Astrocyte of the cerebellum (primary cell): ENCODE measurements at regions not wholly inside any gene's neighbourhood (a gene's known extent, or its start where the extent isn't known, plus 50 kb on each side); places are given as distances from the start of the nearest gene placed in this dataset.

Experiments
- DNase-seq: peaks from one replicate; pipeline ENCODE4 v3.0.0-alpha.2; 2011; ENCODE audit warnings: low read depth
- H3K4me3 ChIP-seq: 2 replicates; pipeline ENCODE4 v1.5.1; 2011; ENCODE audit warnings: mild to moderate bottlenecking, low read depth, low read length, moderate library complexity
- in situ Hi-C: cut with HindIII; loops from 2 replicates; pipeline ENCODE4 v1.10.0; 2017; ENCODE audit warnings: low sequenced_read_pairs
- TF ChIP-seq, protein P1 (sequence below): IDR thresholded peaks from 2 replicates; pipeline ENCODE4 v1.5.1; 2012; ENCODE audit warnings: low read length, low read depth, moderate library complexity, mild to moderate bottlenecking; ENCODE audit errors: missing control alignments

DNA sequence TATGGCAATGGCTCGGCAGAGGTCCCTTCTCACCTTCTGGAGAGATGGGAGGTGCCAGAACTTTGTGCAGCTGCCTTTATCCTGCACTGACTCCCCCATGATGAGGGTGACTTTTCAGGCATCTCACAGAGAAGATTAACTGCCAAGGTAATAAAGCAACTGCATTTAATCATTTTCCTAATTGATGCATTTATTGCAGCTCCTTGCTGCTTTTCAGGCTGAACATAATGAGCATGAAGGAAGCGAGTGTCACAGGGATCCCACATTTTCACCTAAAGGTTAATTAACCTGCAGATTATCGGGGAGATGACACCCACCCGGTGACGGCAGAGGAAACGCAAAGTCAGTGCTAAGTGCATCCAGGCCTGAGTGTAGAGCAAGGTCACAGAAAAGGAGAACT lies 154.3 kb downstream of the ICE1 start:
- no peak for DNase-seq
- in situ Hi-C loops, result no loop called here
- TF ChIP-seq, protein P1, sequence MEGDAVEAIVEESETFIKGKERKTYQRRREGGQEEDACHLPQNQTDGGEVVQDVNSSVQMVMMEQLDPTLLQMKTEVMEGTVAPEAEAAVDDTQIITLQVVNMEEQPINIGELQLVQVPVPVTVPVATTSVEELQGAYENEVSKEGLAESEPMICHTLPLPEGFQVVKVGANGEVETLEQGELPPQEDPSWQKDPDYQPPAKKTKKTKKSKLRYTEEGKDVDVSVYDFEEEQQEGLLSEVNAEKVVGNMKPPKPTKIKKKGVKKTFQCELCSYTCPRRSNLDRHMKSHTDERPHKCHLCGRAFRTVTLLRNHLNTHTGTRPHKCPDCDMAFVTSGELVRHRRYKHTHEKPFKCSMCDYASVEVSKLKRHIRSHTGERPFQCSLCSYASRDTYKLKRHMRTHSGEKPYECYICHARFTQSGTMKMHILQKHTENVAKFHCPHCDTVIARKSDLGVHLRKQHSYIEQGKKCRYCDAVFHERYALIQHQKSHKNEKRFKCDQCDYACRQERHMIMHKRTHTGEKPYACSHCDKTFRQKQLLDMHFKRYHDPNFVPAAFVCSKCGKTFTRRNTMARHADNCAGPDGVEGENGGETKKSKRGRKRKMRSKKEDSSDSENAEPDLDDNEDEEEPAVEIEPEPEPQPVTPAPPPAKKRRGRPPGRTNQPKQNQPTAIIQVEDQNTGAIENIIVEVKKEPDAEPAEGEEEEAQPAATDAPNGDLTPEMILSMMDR, result no peak
- H3K4me3 ChIP-seq, result no peak overlapping the region

DNA sequence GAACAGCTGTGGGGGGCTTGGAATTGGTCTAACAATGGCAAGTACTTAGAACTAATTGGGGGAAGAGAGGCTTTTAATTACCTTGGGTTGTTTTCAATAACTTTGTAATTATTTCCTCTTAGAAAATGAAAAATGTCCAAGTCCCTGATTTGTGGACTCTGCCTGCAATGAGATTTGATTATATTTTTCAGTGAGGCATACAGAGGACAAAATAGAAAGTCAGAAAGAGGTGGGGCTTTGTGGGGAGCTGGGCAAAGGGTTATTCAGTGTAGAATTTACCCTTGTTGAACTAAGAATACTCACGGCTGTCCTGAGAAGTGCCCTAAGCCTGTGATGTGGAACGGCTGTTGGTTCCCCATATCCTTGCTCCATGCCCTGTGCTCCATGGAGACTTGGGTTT lies 153.0 kb downstream of the ICE1 start:
- no peak overlapping the region for H3K4me3 ChIP-seq
- no peak for DNase-seq
- TF ChIP-seq, protein P1, result no peak
- in situ Hi-C loops, result no loop called here

GRCh38 chr5:5573798-5574380 lies 151.4 kb downstream of the ICE1 start:
- in situ Hi-C loops, result no loop called here
- H3K4me3 ChIP-seq, result no peak overlapping the region
- TF ChIP-seq, protein P1, result no peak
- no peak for DNase-seq

DNA sequence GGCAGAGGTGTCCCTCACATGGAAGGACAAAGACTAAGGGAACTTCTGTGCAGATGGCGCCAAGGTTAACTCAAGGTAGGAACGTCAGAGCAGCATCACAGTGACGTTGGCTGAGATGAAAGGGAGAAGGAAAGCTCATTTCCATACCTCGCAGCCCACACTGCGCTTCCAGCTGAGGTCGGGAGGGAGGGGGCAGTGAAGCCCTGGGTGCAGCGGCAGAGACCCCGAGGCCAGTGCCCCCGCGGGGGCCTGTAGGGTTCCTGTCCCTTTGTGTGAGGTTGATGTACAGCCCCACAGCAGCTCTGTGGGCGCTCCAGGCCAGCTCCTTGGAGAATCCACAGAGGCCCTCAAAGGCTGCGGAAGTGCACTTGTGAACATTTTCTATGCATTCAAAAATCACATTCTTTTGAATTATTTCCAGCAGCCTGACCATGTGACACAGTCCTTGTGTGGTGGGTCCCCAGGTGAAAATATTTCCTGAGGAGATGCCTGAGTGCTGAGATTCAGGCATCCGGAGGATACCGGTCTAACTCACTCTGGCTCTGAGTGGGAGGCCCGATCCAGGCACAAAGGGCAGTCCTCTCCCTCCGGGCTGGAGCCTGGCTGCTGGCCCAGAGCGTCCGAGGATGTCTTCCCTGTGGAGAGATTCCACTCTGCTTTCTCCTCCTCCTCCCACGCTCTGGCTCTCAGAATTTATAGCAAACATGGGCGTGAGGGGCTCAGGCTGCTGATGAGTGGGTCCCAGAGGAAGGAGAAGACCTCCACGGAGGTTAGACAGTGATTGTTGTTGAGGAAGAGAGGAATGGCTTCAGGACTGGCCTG lies 150.7 kb downstream of the ICE1 start:
- no peak for DNase-seq
- H3K4me3 ChIP-seq, result no peak overlapping the region
- in situ Hi-C loops, result no loop called here
- TF ChIP-seq, protein P1, result no peak

GRCh38 chr5:5572010-5572865 lies 149.8 kb downstream of the ICE1 start:
- in situ Hi-C loops, result no loop called here
- H3K4me3 ChIP-seq, result no peak overlapping the region
- TF ChIP-seq, protein P1, result no peak
- DNase-seq, result no peak

DNA sequence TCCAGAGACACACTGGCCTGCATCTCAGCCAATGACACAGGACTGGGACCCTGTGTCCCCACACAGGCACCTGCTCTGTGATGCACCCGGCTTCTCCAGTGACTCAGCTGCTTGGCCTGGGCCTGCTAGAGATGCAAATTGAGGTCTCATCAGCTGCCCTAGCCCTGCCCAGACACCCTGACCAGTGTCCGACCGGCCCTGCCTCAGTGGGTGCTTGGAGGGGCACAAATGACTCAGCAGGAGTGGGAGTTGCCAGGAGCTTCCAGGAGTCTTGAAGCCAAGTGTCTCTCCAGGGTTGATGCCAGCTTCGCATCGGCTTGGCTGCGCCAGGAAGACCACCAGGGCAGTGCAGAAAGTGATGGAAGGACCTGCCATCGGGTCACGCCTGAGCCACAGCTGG lies 148.2 kb downstream of the ICE1 start:
- TF ChIP-seq, protein P1, result no peak
- no peak for DNase-seq
- H3K4me3 ChIP-seq, result no peak overlapping the region
- in situ Hi-C loops, result no loop called here
